T-helper 17 cell (primary cell): ENCODE measurements at regions not wholly inside any gene's neighbourhood (a gene's known extent, or its start where the extent isn't known, plus 50 kb on each side); places are given as distances from the start of the nearest gene placed in this dataset.

Source experiments
- ATAC-seq: fragments of 150-1000 bp; cut with Tn5 transposase; 2 replicates; pipeline ENCODE4 v1.10.0; 2021; ENCODE audit warnings: mild to moderate bottlenecking, moderate library complexity
- DNase-seq, 3 donors: peaks; one replicate each; pipeline versions ENCODE4 v3.0.0 to v3.0.0-alpha.2; 2020 to 2021
- H3K9me3 ChIP-seq: one replicate; pipeline ENCODE4 v1.7.0; 2013; ENCODE audit warnings: low read length, mild to moderate bottlenecking; ENCODE audit not compliant: control insufficient read depth, poor library complexity, severe bottlenecking
- H3K27ac Mint-ChIP-seq: one replicate; pipeline ENCODE4 v1.8.0; 2022; ENCODE audit warnings: mild to moderate bottlenecking, moderate library complexity, mixed read lengths
- H3K27me3 Mint-ChIP-seq: one replicate; pipeline ENCODE4 v1.8.0; 2022; ENCODE audit warnings: mixed read lengths
- H3K36me3 Mint-ChIP-seq: one replicate; pipeline ENCODE4 v1.8.0; 2022; ENCODE audit warnings: low read depth, mixed read lengths
- H3K4me1 Mint-ChIP-seq: one replicate; pipeline ENCODE4 v1.8.0; 2022; ENCODE audit warnings: mild to moderate bottlenecking, mixed read lengths
- H3K4me3 Mint-ChIP-seq: one replicate; pipeline ENCODE4 v1.8.0; 2022; ENCODE audit warnings: mild to moderate bottlenecking, moderate library complexity, mixed read lengths

GRCh38 chr7:98565103-98565502 lies 52.0 kb upstream of the NPTX2 start:
- DNase-seq (no peak), ATAC-seq (no peak)
- no peak overlapping the region for H3K4me3 Mint-ChIP-seq
- no peaks in the 10 kb centered on the region for H3K9me3 ChIP-seq
- H3K27ac Mint-ChIP-seq: no peak overlapping the region
- no peaks in the 10 kb centered on the region for H3K4me1 Mint-ChIP-seq
- peaks cover 2% of the 10 kb centered on the region for H3K36me3 Mint-ChIP-seq
- no peaks in the 10 kb centered on the region for H3K27me3 Mint-ChIP-seq

GRCh38 chr7:98562871-98563495 lies 54.1 kb upstream of the NPTX2 start:
- ATAC-seq (no peak), DNase-seq (no peak)
- no peaks in the 10 kb centered on the region for H3K27me3 Mint-ChIP-seq
- H3K9me3 ChIP-seq: no peaks in the 10 kb centered on the region
- no peaks in the 10 kb centered on the region for H3K4me1 Mint-ChIP-seq
- H3K36me3 Mint-ChIP-seq: peaks cover 2% of the 10 kb centered on the region
- no peak overlapping the region for H3K4me3 Mint-ChIP-seq
- no peak overlapping the region for H3K27ac Mint-ChIP-seq

GRCh38 chr7:98562381-98562823 lies 54.7 kb upstream of the NPTX2 start:
- no peak for DNase-seq
- H3K4me1 Mint-ChIP-seq: no peaks in the 10 kb centered on the region
- peaks cover 2% of the 10 kb centered on the region for H3K36me3 Mint-ChIP-seq
- no peaks in the 10 kb centered on the region for H3K27me3 Mint-ChIP-seq
- H3K9me3 ChIP-seq: no peaks in the 10 kb centered on the region
- H3K27ac Mint-ChIP-seq: no peak overlapping the region
- no peak for ATAC-seq
- no peak overlapping the region for H3K4me3 Mint-ChIP-seq

GRCh38 chr7:98559958-98560357 lies 57.1 kb upstream of the NPTX2 start:
- ATAC-seq: no peak
- no peak overlapping the region for H3K4me3 Mint-ChIP-seq
- H3K4me1 Mint-ChIP-seq: no peaks in the 10 kb centered on the region
- H3K27ac Mint-ChIP-seq: no peak overlapping the region
- no peaks in the 10 kb centered on the region for H3K27me3 Mint-ChIP-seq
- no peak for DNase-seq
- H3K36me3 Mint-ChIP-seq: peaks cover 2% of the 10 kb centered on the region
- no peaks in the 10 kb centered on the region for H3K9me3 ChIP-seq

GRCh38 chr7:98559219-98559618 lies 57.9 kb upstream of the NPTX2 start:
- H3K4me1 Mint-ChIP-seq: no peaks in the 10 kb centered on the region
- no peak overlapping the region for H3K27ac Mint-ChIP-seq
- H3K4me3 Mint-ChIP-seq: no peak overlapping the region
- H3K36me3 Mint-ChIP-seq: no peaks in the 10 kb centered on the region
- H3K27me3 Mint-ChIP-seq: no peaks in the 10 kb centered on the region
- no peaks in the 10 kb centered on the region for H3K9me3 ChIP-seq
- DNase-seq: no peak
- ATAC-seq: no peak

- H3K9me3 ChIP-seq: no peaks in the 10 kb centered on the region
- no peak overlapping the region for H3K27ac Mint-ChIP-seq
- ATAC-seq: no peak
- no peaks in the 10 kb centered on the region for H3K4me1 Mint-ChIP-seq
- no peaks in the 10 kb centered on the region for H3K27me3 Mint-ChIP-seq
- H3K36me3 Mint-ChIP-seq: no peaks in the 10 kb centered on the region
- DNase-seq: no peak
- H3K4me3 Mint-ChIP-seq: no peak overlapping the region
Measured at GRCh38 chr7:98557538-98558031, 59.5 kb upstream of the NPTX2 start.

GRCh38 chr7:98556288-98556687 lies 60.8 kb upstream of the NPTX2 start:
- DNase-seq (no peak), ATAC-seq (no peak)
- H3K9me3 ChIP-seq: no peaks in the 10 kb centered on the region
- H3K4me3 Mint-ChIP-seq: no peak overlapping the region
- no peaks in the 10 kb centered on the region for H3K4me1 Mint-ChIP-seq
- no peaks in the 10 kb centered on the region for H3K36me3 Mint-ChIP-seq
- no peaks in the 10 kb centered on the region for H3K27me3 Mint-ChIP-seq
- no peak overlapping the region for H3K27ac Mint-ChIP-seq

GRCh38 chr7:98555403-98555802 lies 61.7 kb upstream of the NPTX2 start:
- H3K27me3 Mint-ChIP-seq: no peaks in the 10 kb centered on the region
- DNase-seq (no peak), ATAC-seq (no peak)
- no peaks in the 10 kb centered on the region for H3K9me3 ChIP-seq
- H3K4me1 Mint-ChIP-seq: no peaks in the 10 kb centered on the region
- no peak overlapping the region for H3K4me3 Mint-ChIP-seq
- H3K36me3 Mint-ChIP-seq: no peaks in the 10 kb centered on the region
- H3K27ac Mint-ChIP-seq: no peak overlapping the region

GRCh38 chr7:98553666-98554065 lies 63.4 kb upstream of the NPTX2 start:
- DNase-seq (no peak), ATAC-seq (no peak)
- no peaks in the 10 kb centered on the region for H3K27me3 Mint-ChIP-seq
- no peaks in the 10 kb centered on the region for H3K9me3 ChIP-seq
- H3K4me1 Mint-ChIP-seq: no peaks in the 10 kb centered on the region
- no peak overlapping the region for H3K4me3 Mint-ChIP-seq
- no peak overlapping the region for H3K27ac Mint-ChIP-seq
- no peaks in the 10 kb centered on the region for H3K36me3 Mint-ChIP-seq

- H3K27me3 Mint-ChIP-seq: no peaks in the 10 kb centered on the region
- no peak for ATAC-seq
- H3K4me1 Mint-ChIP-seq: no peaks in the 10 kb centered on the region
- H3K9me3 ChIP-seq: no peaks in the 10 kb centered on the region
- H3K36me3 Mint-ChIP-seq: no peaks in the 10 kb centered on the region
- no peak overlapping the region for H3K4me3 Mint-ChIP-seq
- DNase-seq: no peak
- H3K27ac Mint-ChIP-seq: no peak overlapping the region
Measured at GRCh38 chr7:98551611-98552273, 65.3 kb upstream of the NPTX2 start.

- no peak overlapping the region for H3K27ac Mint-ChIP-seq
- no peaks in the 10 kb centered on the region for H3K27me3 Mint-ChIP-seq
- no peaks in the 10 kb centered on the region for H3K9me3 ChIP-seq
- ATAC-seq (no peak), DNase-seq (no peak)
- H3K36me3 Mint-ChIP-seq: no peaks in the 10 kb centered on the region
- no peak overlapping the region for H3K4me3 Mint-ChIP-seq
- H3K4me1 Mint-ChIP-seq: no peaks in the 10 kb centered on the region
Measured at GRCh38 chr7:98548971-98549370, 68.1 kb upstream of the NPTX2 start.

GRCh38 chr7:98548370-98548769 lies 68.7 kb upstream of the NPTX2 start:
- DNase-seq: no peak
- Mint-ChIP-seq H3K27me3 (no peaks in the 10 kb centered on the region), H3K36me3 (no peaks in the 10 kb centered on the region), H3K4me3 (no peak overlapping the region), H3K4me1 (no peaks in the 10 kb centered on the region), H3K27ac (no peak overlapping the region)
- H3K9me3 ChIP-seq: no peaks in the 10 kb centered on the region
- ATAC-seq: no peak

GRCh38 chr7:98541101-98541500 lies 76.0 kb upstream of the NPTX2 start:
- no peak overlapping the region for H3K4me3 Mint-ChIP-seq
- H3K4me1 Mint-ChIP-seq: no peaks in the 10 kb centered on the region

GRCh38 chr7:98539865-98540264 lies 77.2 kb upstream of the NPTX2 start:
- H3K4me3 Mint-ChIP-seq: no peak overlapping the region
- no peaks in the 10 kb centered on the region for H3K27me3 Mint-ChIP-seq
- DNase-seq (no peak), ATAC-seq (no peak)
- H3K9me3 ChIP-seq: no peaks in the 10 kb centered on the region
- H3K36me3 Mint-ChIP-seq: no peaks in the 10 kb centered on the region
- no peaks in the 10 kb centered on the region for H3K4me1 Mint-ChIP-seq
- H3K27ac Mint-ChIP-seq: no peak overlapping the region

More at GRCh38 chr7:98541101-98541500, 76.0 kb upstream of the NPTX2 start:
- Mint-ChIP-seq H3K36me3 (no peaks in the 10 kb centered on the region), H3K27me3 (no peaks in the 10 kb centered on the region), H3K27ac (no peak overlapping the region)
- ATAC-seq (no peak), DNase-seq (no peak)
- H3K9me3 ChIP-seq: no peaks in the 10 kb centered on the region
